GM19239 (cell line): ENCODE measurements at regions not wholly inside any gene's neighbourhood (a gene's known extent, or its start where the extent isn't known, plus 50 kb on each side); places are given as distances from the start of the nearest gene placed in this dataset.

ENCODE experiments used
- DNase-seq: peaks from one replicate; pipeline ENCODE4 v3.0.0; 2011; ENCODE audit warnings: low spot score; ENCODE audit not compliant: insufficient read length
- FAIRE-seq: peaks from 2 replicates; lab custom pipeline; 2011; peaks lifted over from hg19 to GRCh38; lab: Jason Lieb, UNC

DNA sequence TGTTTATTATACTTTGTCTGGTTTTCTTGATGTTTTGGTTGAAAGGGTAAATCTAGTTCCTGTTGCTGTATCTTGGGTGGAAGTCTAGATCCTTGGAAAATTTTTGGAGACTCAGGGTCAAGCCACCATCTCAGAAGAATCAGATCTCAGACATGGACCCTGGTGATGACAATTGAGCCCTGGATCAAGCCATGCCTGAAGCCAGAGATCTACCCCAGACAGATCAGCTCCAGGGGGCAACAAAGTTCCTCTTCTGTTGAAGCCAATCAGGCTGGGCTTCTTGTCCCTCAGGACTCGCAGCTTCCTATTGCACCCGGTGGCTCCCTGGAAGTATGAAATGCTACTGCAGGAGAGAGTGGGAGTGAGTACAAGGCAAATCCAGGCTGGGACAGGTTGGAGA lies 106.9 kb downstream of the UNCX start:
- no peak for FAIRE-seq
- no peak for DNase-seq

DNA sequence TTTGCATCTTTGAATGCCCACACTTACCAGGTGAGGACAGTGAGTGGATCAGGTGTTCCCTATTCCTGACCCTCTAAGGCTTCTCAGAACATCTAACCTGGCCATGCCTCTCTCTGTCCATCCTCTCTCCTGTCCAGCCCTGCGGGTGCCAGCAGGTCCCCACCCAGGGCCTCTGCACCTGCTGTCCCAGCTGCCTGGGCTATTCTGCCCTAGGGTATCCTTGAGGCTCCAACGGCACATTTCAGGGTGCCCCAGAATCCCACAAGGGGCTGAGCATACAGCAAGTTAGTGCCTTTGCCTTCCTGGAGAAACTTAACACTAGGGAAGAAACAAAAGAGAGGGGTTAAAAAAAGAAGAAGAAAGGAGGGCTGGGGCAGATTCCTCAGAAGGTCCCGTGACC lies 107.4 kb downstream of the UNCX start:
- FAIRE-seq, result no peak
- no peak for DNase-seq

DNA sequence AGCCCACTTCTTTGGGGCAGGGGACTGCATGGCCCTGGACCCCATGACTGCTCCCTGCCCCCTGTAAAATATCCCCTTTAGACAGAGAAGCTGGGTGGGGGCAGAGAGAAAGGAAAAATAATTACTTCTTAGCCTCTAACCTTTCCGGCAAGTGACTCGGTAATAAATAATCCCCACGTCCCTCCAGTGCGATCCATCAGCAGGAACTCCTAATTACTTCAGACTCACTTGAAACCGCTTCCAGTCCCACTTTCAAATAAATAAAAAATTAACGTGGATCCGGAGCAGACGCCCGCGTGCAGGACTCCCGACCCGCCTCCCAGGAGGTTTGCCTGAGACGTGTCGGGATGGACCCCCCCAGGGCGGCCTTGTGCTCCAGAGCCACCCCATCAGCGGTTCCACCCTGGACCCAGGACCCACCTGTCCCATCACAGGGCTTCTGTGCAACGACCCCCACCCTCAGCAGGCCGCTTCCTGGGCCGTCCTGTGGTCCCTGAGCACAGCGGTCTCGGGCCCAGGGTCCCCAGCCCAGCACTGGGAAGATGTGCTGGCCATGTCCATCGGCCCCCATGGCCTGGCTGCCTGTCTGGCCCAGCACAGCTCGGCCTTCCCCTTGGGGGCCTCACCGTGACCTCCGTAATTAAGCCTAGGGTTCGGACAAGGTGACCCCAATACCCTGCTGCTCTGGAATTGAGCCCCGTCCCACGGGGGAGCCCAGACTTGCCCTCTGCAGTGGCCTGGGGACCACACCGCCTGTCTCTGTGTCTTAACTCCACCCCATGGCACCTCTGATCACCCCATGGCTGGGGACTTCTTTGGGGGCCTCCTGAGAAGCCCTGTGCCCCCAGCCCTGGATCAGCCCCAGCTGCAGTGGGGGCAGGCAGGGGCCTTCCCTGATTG lies 108.0 kb downstream of the UNCX start:
- DNase-seq (no peak), FAIRE-seq (no peak)

DNA sequence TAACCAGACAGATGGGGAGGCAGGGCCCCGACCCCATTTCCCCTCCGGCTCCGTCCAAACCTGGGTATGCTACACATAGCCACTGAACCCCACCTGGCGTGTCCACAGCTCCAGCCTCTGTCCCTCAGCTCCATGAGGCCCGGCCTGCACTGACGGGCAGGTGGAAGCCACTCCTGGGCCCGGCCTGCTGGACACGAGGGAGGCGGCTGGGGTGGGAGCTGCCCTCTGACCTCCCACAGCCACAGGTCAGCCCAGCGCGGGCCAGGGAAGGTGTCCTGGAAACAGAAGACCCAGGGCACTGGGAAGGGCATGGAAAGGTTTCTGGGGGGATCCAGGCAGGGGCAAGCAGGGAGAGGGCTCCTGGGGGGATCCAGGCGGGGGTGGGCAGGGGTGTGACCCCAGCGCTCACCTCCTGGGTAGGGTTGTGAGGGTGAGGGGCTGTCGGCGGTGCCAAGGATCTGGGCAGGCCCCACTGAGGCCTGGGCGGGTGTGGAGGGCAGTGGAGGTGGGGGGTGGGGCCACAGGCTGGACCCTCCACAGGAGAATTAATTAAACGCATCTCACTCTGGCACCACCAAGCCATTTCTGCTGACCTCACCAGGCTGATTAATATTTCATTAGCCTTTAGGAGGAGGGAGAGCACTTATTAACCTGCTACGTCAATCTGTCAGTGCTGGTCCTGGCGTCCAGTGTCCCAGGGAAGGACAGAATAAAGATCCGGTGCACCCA lies 108.9 kb downstream of the UNCX start:
- FAIRE-seq (no peak), DNase-seq (no peak)

DNA sequence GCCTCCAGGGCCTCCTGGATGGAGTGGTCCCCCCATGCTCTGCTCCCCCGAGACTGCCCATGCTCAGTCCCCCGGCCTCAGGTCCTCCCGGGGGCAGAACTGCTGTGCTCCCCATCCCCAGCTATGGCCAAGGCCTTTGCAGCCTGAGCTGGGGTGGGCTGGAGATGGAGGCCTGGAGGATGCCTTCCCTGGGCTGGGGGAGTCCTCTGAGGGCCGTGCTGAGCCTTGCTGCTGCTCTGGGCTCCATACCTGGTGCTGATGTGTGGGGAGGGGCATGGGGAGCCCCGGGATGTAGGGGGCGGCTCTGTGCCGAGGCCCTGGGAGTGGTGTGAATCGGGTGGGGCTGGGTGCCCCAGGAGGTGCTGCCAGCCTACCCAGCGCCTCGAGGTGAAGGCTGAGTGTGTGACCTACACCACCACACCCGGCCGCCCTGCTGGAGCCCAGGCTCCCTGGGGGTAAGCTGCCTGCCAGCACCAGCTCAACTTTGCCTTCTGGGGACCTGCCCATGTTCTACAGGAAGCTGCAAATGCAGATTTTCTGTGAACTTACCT lies 109.5 kb downstream of the UNCX start:
- DNase-seq, result no peak
- no peak for FAIRE-seq

DNA sequence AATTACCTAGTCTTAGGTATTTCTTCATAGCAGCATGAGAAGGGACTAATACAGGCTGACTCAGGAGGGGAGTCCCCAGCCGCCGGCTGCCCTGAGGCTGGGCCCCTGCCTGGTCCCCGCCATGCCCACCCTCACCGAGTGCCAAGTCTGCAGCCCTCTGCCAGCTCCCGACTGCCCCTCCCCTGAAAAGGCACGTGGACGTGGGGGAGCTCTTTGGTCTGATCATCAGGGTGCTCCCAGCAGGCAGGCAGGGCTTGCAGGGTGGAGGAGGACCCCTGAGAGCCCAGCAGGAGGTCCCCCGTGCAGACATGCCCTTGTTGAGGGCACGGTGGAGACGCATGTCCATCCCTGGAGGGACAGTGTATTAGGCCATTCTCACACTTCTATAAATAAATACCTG lies 110.9 kb downstream of the UNCX start:
- no peak for FAIRE-seq
- no peak for DNase-seq

DNA sequence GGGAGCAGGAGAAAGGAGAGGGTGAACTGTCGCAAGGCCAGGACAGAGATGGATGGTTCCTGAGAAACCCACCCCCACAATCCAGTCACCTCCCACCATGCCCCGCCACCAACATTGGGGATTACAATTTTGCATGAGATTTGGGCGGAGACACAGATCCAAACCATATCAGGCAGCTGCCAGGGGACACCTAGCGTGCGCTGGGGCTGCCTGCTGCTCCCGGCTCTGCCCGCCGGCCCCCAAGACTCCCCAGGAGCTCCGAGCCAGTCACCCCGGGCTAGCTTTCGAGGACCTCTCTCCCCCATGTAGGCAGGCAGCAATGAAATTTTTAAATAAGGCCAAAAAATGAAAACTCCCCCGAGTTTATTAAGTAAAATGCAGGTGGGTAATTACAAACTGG lies 111.7 kb downstream of the UNCX start:
- FAIRE-seq (no peak), DNase-seq (no peak)

DNA sequence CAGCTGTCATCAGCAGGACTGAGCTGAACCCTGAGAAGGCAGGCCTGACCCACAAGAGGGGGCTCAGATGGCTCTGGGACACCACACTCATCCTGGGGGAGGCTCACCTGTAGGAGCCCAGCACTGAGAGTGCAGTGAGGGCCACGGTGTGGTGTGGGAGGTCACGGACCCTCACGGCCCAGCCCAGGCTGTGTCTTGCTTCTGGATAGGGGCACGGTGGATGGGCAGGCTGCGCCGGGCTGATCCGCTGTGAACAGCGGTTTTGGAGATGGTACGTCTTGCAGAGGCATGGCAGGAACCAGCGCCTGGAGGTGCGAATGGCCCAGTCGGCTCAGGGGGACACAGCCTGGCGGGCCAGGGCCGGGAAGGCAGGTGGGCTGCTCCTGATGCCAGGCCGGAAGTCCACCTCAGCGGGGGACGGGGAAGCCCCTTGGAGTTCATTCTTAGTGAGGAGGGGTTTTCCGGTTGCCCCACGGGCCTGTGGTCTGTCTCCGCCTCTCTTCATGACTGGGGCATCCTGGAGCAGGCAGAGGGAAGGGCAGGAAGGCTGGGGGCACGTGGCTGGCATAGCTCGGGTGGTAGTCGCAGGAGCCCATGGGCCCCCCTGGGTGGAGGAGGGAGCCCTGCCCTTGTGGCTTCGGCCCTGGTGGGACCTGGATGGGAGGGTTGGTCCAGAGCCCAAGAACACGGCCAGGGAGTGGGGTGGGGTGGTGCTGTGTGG lies 112.5 kb downstream of the UNCX start:
- FAIRE-seq, result no peak
- no peak for DNase-seq

DNA sequence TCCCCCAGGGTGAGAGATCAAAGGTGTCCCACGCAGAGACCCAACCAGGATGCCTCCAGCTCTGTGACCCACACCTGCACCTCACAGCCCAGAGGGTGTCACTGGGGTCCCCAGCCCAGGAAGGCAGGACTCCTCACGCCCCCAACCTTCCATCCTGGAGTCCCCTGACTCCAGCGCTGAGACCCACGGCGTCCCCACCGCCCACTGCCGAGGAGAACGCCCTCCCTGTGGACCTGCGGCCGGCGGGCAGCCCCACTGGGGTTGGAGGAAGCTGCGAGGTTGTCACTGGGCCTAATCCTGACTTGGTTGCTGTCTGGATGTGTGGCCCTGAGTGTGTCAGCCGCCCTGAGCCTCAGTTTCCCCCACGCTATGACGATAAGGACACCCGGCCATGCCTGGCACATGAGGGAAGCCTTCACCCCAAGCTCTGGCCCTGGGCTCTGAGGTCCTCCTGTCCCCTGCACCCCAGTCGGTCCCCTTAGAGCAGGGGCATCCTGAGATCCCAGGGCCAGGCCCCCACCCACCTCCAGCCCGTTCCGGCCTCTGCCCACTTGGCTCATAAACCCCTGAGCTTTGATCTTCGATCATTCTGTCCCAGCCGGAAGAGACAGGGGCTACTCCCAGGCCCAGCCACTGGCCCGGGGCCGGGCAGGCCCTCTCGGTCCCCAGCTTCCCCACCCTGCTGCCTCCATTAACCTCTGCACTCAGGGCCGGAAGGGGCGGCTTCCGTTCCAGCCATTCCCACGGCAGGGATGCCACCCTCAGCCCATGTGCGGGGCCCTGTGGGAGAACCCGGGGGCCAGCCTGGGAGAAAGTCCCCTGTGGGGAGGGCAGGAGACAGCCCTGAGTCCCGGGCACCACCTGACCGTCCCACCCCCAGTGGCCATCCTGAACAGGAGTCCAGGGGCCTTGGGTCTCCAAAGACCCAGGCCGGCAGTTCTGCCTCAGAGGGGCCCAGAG lies 113.2 kb downstream of the MICALL2 start:
- FAIRE-seq (no peak), DNase-seq (no peak)

DNA sequence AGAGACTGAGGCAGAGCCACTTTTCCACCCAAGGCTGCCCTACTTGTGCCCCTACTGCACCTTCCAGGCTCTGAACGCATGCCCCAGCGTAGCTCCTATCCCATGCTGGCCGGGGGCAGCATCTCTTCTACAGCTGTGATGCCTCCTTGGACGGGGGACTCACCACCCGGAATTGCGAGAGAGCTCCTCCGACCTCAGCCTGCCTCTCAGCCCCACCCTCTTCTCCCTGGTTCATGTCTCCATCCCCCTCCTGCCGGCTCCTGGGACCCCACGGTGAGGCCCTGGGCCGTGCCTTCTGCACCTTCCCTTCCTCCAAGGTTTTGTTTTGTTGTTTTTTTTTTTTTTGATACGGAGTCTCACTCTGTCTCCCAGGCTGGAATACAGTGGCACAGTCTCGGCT lies 112.4 kb downstream of the MICALL2 start:
- FAIRE-seq (no peak), DNase-seq (no peak)

DNA sequence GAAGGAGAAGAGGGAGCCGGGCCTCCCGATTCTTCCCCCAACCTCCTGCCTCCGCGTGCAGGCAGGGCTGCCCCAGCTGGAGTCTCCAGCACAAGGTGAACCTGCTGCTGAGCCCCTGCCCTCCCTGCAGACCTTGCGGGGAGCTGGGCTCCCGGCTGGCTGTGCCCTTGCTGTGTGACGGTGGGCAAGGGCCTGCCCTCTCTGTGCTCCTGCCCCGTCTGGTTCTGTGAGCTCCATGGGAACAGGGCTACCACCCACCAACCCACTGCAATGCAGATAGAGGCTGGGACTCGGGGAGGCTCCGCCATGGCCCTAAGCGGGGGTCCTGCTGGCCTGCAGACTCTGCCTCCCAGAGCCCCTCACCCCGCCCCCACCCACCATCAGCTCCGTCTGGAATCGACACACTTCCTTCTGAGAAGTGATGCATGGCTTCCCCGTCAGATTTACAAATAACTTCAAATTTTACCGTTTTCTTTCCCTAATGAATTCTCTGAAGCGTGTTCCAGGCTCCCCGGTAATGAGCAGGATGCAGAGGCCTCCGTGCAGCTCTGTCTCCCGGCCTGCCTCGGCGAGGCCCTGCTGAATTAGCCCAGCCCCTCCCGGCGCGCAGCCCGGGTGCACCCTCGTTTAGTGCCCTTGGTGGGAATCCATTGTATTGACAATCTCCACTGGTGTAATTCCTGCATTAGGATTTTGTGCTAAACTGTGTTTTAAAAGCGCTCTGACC lies 111.0 kb downstream of the MICALL2 start:
- FAIRE-seq, result no peak
- no peak for DNase-seq

DNA sequence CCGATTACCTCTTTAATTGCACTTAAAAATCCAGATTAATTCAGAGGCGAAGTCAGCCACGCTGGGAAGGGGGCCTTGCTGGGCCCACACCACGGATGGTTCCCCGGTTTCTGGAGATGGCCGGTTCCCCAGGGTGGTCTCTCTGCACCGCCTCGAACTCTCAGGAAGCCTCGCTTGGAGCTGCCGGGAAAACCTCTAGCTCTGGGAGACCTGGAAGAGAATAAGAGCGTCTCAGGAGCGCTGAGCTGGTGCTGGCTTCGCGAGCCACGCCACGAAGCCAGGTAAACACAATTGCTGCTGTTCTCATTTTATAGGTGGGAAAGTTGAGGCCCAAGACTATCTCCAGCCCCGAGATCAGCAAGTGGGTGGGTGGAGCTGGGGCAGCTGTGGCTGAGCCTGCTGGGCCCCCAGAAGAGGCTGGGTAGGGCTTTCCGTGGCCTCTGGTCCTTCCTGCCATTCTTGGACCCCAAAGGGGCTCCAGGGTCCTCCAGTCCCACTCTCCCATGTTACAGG lies 110.4 kb downstream of the MICALL2 start:
- no peak for DNase-seq
- FAIRE-seq, result no peak

DNA sequence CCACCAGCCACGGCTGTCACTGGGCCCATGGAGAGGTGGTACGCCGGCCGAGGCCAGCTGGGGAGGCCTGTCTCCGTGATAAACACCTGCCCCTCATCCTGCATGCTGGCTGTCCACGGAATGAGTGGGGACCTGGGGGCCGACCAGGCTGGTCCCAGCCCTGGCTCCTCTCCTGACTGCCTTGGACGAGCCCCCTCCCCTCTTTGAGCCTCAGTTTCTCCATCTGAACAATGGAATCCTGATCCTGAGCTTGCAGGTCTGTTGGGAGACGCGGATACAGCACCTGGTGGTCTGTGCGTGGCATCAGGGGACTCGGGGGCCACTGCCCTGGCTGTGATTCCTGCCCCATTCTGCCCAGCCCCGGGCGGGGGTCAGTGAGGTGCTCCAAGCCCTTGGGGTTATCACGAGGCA lies 109.9 kb downstream of the MICALL2 start:
- DNase-seq (no peak), FAIRE-seq (no peak)

DNA sequence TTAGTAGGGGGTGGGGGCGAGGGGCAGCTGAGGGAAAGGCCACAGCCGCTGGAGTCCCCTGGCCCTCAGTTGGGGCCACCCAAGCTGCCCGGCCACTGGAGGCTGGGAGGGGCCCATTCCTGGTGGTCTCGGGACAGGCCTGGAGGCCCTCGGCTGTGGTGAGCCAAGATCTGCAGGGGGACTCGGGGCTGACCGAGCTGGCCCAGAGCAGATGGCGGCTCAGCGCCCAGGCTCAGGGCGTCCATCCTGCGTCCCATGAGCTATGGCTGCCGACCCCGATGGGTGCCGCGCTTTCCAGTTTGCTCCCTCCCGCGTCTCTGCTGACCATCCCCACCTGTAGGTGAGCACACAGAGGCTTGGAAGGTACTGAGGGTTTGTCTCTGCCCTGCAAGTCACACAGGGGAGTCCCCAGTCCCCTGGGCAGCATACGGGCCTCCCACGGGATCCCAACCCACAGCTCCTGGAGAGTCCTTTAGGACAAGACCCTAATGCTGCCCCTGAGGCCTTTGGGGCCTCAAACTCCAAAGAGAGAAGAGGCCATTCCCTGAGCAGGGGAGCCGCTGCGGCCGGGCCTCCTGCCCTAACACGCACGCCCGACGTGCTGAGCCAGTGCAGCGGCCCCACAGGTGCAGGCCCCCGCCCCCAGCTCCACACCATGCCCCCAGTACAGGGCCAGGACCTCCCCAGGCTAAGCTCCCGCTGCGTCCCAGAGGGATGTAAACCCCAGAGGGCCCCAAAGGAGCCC lies 107.2 kb downstream of the MICALL2 start:
- DNase-seq, result no peak
- FAIRE-seq, result no peak

DNA sequence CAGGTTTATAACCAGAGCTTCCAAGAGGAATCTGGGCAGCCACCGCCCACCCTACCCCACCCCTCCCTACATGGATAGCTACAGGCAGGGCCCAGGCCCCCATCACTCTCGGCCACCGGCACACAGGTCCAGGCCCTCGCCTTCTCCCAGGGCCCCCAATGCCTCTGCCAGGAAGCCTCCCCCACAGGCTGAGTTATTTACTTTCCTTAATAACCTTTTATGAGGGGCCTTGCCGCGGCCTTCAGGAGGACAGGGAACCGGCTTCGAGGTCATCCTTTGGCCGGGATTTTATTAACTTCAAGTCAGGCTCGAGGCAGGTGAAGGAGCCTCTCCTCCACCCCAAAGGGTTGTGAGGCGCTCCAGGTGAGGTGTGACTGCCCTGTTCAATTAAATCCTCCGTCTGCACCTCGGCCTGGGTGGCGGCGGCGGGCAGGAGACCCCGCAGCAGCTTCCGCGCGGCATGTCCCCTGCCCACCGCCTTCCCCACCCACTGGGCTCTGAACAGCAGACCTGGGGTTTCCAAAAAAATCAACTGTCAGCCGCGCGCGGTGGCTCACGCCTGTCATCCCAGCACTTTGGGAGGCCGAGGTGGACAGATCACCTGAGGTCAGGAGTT lies 106.5 kb downstream of the MICALL2 start:
- DNase-seq (no peak), FAIRE-seq (no peak)

DNA sequence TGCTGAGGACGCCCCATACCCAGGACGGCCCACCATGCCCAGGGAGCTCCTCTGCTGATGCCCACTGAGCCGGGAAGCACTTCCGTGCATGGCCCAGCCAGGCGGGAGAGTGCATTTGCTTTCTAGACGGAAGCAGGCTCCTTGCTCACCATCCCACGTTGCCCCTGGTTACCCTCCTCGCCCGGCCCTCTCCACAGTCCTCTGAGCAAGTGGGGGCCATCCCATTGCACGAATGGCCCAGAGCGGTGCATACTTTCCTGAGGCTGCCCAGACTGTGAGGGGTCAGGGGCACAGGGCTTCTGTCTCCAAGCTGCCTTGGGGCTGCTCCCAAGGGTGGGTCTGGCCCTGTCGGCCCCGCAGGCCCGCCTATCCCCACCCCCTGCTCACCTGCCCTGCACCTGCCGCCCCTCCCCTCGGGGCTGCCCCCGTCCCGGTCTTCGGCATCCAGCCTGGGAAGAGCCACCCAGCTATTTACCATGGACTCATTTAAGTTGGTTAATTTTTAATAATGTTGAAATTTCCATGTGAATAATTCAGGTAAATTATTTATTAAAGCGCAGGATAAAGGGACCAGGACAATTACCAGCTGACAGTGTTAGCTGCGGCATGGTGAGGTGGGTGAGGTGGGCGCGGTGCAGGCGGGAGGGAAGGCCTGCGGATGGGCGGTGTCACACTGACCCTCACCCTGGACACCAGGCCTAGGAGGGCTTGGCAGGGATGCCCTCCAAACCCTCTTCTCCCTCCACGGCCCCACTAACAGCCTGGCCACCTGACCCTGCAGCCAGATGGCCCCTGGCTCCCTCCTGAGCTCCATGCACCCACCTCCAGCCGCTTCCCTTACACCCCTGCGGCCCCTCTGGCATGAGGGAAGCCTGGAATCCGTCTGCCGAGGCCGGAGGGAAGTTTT lies 104.4 kb downstream of the MICALL2 start:
- FAIRE-seq, result no peak
- DNase-seq, result no peak
